Stimulated activated effector memory CD8-positive, alpha-beta T cell treated with anti-CD3 and anti-CD28 coated beads, Interleukin-12 subunit alpha, Interleukin-12 subunit beta, amount 100 ng/mL, for 72 hours (primary cell): ENCODE measurements at regions not wholly inside any gene's neighbourhood (a gene's known extent, or its start where the extent isn't known, plus 50 kb on each side); places are given as distances from the start of the nearest gene placed in this dataset.

ENCODE experiments used
- ATAC-seq: fragments of 150-1000 bp; cut with Tn5 transposase; 2 replicates; pipeline ENCODE4 v1.10.0; 2021
- DNase-seq, 2 donors: peaks; one replicate each; pipeline ENCODE4 v3.0.0; 2021 to 2022; ENCODE audit warnings: low spot score in 2 of 2
- H3K27ac Mint-ChIP-seq: one replicate; pipeline ENCODE4 v1.8.0; 2022; ENCODE audit warnings: mild to moderate bottlenecking, mixed read lengths
- H3K36me3 Mint-ChIP-seq: one replicate; pipeline ENCODE4 v1.8.0; 2022; ENCODE audit warnings: mild to moderate bottlenecking, mixed read lengths
- H3K4me1 Mint-ChIP-seq: one replicate; pipeline ENCODE4 v1.8.0; 2022; ENCODE audit warnings: mixed read lengths
- H3K4me3 Mint-ChIP-seq: one replicate; pipeline ENCODE4 v1.8.0; 2022; ENCODE audit warnings: mild to moderate bottlenecking, mixed read lengths
- H3K9me3 Mint-ChIP-seq: one replicate; pipeline ENCODE4 v1.8.0; 2022; ENCODE audit warnings: mixed read lengths

GRCh38 chr3:102066470-102066869, 217.2 kb downstream of the NFKBIZ start:
- H3K4me3 Mint-ChIP-seq, result no peak overlapping the region
- H3K9me3 Mint-ChIP-seq, result no peaks in the 10 kb centered on the region
- H3K36me3 Mint-ChIP-seq, result no peaks in the 10 kb centered on the region
- H3K27ac Mint-ChIP-seq, result no peak overlapping the region
- ATAC-seq, result no peak
- no peaks in the 10 kb centered on the region for H3K4me1 Mint-ChIP-seq
- DNase-seq, result no peak

- ATAC-seq (no peak), DNase-seq (no peak)
- H3K9me3 Mint-ChIP-seq, result no peaks in the 10 kb centered on the region
- H3K4me1 Mint-ChIP-seq, result no peaks in the 10 kb centered on the region
- H3K36me3 Mint-ChIP-seq, result no peaks in the 10 kb centered on the region
- no peak overlapping the region for H3K4me3 Mint-ChIP-seq
- no peak overlapping the region for H3K27ac Mint-ChIP-seq
These were observed 219.0 kb downstream of the NFKBIZ start for GRCh38 chr3:102068327-102068726.

- H3K27ac Mint-ChIP-seq, result no peak overlapping the region
- no peak overlapping the region for H3K4me3 Mint-ChIP-seq
These were observed 219.4 kb downstream of the NFKBIZ start for GRCh38 chr3:102068736-102069135.

GRCh38 chr3:102069211-102069662, 219.9 kb downstream of the NFKBIZ start:
- Mint-ChIP-seq H3K9me3 (no peaks in the 10 kb centered on the region), H3K27ac (no peak overlapping the region), H3K36me3 (no peaks in the 10 kb centered on the region), H3K4me1 (no peaks in the 10 kb centered on the region), H3K4me3 (no peak overlapping the region)
- peak; percentile 63 for ATAC-seq
- DNase-seq, result no peak

More at GRCh38 chr3:102068736-102069135, 219.4 kb downstream of the NFKBIZ start:
- ATAC-seq (no peak), DNase-seq (no peak)
- Mint-ChIP-seq H3K9me3 (no peaks in the 10 kb centered on the region), H3K4me1 (no peaks in the 10 kb centered on the region), H3K36me3 (no peaks in the 10 kb centered on the region)

GRCh38 chr3:102074946-102075345, 225.6 kb downstream of the NFKBIZ start:
- Mint-ChIP-seq H3K9me3 (no peaks in the 10 kb centered on the region), H3K36me3 (no peaks in the 10 kb centered on the region), H3K4me1 (no peaks in the 10 kb centered on the region), H3K4me3 (no peak overlapping the region), H3K27ac (no peak overlapping the region)
- DNase-seq (no peak), ATAC-seq (no peak)

- no peak overlapping the region for H3K4me3 Mint-ChIP-seq
- ATAC-seq (no peak), DNase-seq (no peak)
- H3K9me3 Mint-ChIP-seq, result no peaks in the 10 kb centered on the region
- H3K4me1 Mint-ChIP-seq, result peaks cover 14% of the 10 kb centered on the region
- no peaks in the 10 kb centered on the region for H3K36me3 Mint-ChIP-seq
- H3K27ac Mint-ChIP-seq, result no peak overlapping the region
These were observed 229.1 kb downstream of the NFKBIZ start for GRCh38 chr3:102078401-102078800.

GRCh38 chr3:102078854-102079808, 229.8 kb downstream of the NFKBIZ start:
- Mint-ChIP-seq H3K4me1 (peaks cover 14% of the 10 kb centered on the region), H3K27ac (no peak overlapping the region), H3K4me3 (no peak overlapping the region), H3K36me3 (no peaks in the 10 kb centered on the region), H3K9me3 (no peaks in the 10 kb centered on the region)
- ATAC-seq, result no peak
- no peak for DNase-seq

GRCh38 chr3:102079809-102080197, 230.5 kb downstream of the NFKBIZ start:
- Mint-ChIP-seq H3K9me3 (no peaks in the 10 kb centered on the region), H3K27ac (no peak overlapping the region), H3K36me3 (no peaks in the 10 kb centered on the region), H3K4me1 (peaks cover 16% of the 10 kb centered on the region), H3K4me3 (no peak overlapping the region)
- DNase-seq (no peak), ATAC-seq (no peak)

- no peak for DNase-seq
- no peak overlapping the region for H3K4me3 Mint-ChIP-seq
- no peak overlapping the region for H3K27ac Mint-ChIP-seq
- H3K4me1 Mint-ChIP-seq, result peaks cover 31% of the 10 kb centered on the region
- no peaks in the 10 kb centered on the region for H3K36me3 Mint-ChIP-seq
- no peaks in the 10 kb centered on the region for H3K9me3 Mint-ChIP-seq
- ATAC-seq, result no peak
These were observed 232.4 kb downstream of the NFKBIZ start for GRCh38 chr3:102081572-102082289.

GRCh38 chr3:102083473-102083872, 234.2 kb downstream of the NFKBIZ start:
- DNase-seq (no peak), ATAC-seq (no peak)
- Mint-ChIP-seq H3K4me3 (no peak overlapping the region), H3K27ac (no peak overlapping the region), H3K36me3 (no peaks in the 10 kb centered on the region), H3K9me3 (no peaks in the 10 kb centered on the region), H3K4me1 (peaks cover 31% of the 10 kb centered on the region)

GRCh38 chr3:102084006-102084405, 234.7 kb downstream of the NFKBIZ start:
- no peak overlapping the region for H3K27ac Mint-ChIP-seq
- DNase-seq (no peak), ATAC-seq (no peak)
- no peak overlapping the region for H3K4me3 Mint-ChIP-seq
- peaks cover 31% of the 10 kb centered on the region for H3K4me1 Mint-ChIP-seq
- H3K9me3 Mint-ChIP-seq, result no peaks in the 10 kb centered on the region
- no peaks in the 10 kb centered on the region for H3K36me3 Mint-ChIP-seq

- Mint-ChIP-seq H3K36me3 (no peaks in the 10 kb centered on the region), H3K9me3 (no peaks in the 10 kb centered on the region), H3K4me3 (no peak overlapping the region), H3K4me1 (peaks cover 31% of the 10 kb centered on the region), H3K27ac (peak overlapping the region; percentile 55)
- peak; percentile 60 for ATAC-seq
- no peak for DNase-seq
These were observed 235.4 kb downstream of the NFKBIZ start for GRCh38 chr3:102084704-102085103.

- H3K36me3 Mint-ChIP-seq, result no peaks in the 10 kb centered on the region
- peaks cover 31% of the 10 kb centered on the region for H3K4me1 Mint-ChIP-seq
- H3K9me3 Mint-ChIP-seq, result no peaks in the 10 kb centered on the region
- no peak for DNase-seq
- H3K4me3 Mint-ChIP-seq, result peak overlapping the region; percentile 17
- peak; percentile 95 for ATAC-seq
- peak overlapping the region; percentile 55 for H3K27ac Mint-ChIP-seq
These were observed 236.3 kb downstream of the NFKBIZ start for GRCh38 chr3:102085431-102086176.

- no peak overlapping the region for H3K4me3 Mint-ChIP-seq
- peak; percentile 15 for ATAC-seq
- H3K36me3 Mint-ChIP-seq, result peaks cover 2% of the 10 kb centered on the region
These were observed 237.9 kb downstream of the NFKBIZ start for GRCh38 chr3:102087236-102087635.

GRCh38 chr3:102089239-102089638, 239.9 kb downstream of the NFKBIZ start:
- no peak for DNase-seq
- Mint-ChIP-seq H3K9me3 (no peaks in the 10 kb centered on the region), H3K4me3 (no peak overlapping the region), H3K36me3 (peaks cover 17% of the 10 kb centered on the region), H3K27ac (no peak overlapping the region), H3K4me1 (peaks cover 43% of the 10 kb centered on the region)
- ATAC-seq, result no peak

More at GRCh38 chr3:102087236-102087635, 237.9 kb downstream of the NFKBIZ start:
- Mint-ChIP-seq H3K9me3 (no peaks in the 10 kb centered on the region), H3K27ac (no peak overlapping the region), H3K4me1 (peaks cover 29% of the 10 kb centered on the region)
- DNase-seq, result no peak
